HG03439 (cell line): ENCODE measurements at regions not wholly inside any gene's neighbourhood (a gene's known extent, or its start where the extent isn't known, plus 50 kb on each side); places are given as distances from the start of the nearest gene placed in this dataset.

Source experiments
- ATAC-seq: cut with Tn5 transposase; IDR thresholded peaks from one replicate; pipeline ENCODE4 v1.9.1; 2021; ENCODE audit warnings: mild to moderate bottlenecking, moderate library complexity; ENCODE audit not compliant: unreplicated experiment

- no peak for ATAC-seq
Observed at GRCh38 chr5:8048920-8049319, 180.0 kb downstream of the MTRR start.

- ATAC-seq = no peak
Observed at GRCh38 chr5:8050616-8051175, 181.7 kb downstream of the MTRR start.

GRCh38 chr5:8053270-8053669, 184.3 kb downstream of the MTRR start:
- no peak for ATAC-seq

- no peak for ATAC-seq
Observed at GRCh38 chr5:8057769-8058168, 188.8 kb downstream of the MTRR start.

- no peak for ATAC-seq
Observed at GRCh38 chr5:8058616-8059190, 189.8 kb downstream of the MTRR start.

- ATAC-seq = no peak
Observed at GRCh38 chr5:8059337-8059736, 190.4 kb downstream of the MTRR start.

GRCh38 chr5:8060235-8060952, 191.4 kb downstream of the MTRR start:
- no peak for ATAC-seq

GRCh38 chr5:8060953-8061429, 192.0 kb downstream of the MTRR start:
- ATAC-seq = no peak

- no peak for ATAC-seq
Observed at GRCh38 chr5:8062521-8062920, 193.6 kb downstream of the MTRR start.

GRCh38 chr5:8068078-8068477, 199.1 kb downstream of the MTRR start:
- ATAC-seq = no peak

- no peak for ATAC-seq
Observed at GRCh38 chr5:8070138-8070537, 201.2 kb downstream of the MTRR start.

GRCh38 chr5:8079056-8079455, 210.1 kb downstream of the MTRR start:
- ATAC-seq = no peak

- ATAC-seq = no peak
Observed at GRCh38 chr5:8081179-8081578, 212.2 kb downstream of the MTRR start.

- ATAC-seq = no peak
Observed at GRCh38 chr5:8093669-8094068, 224.7 kb downstream of the MTRR start.

GRCh38 chr5:8094304-8094703, 225.4 kb downstream of the MTRR start:
- no peak for ATAC-seq

- ATAC-seq = no peak
Observed at GRCh38 chr5:8097146-8097545, 228.2 kb downstream of the MTRR start.

- ATAC-seq = no peak
Observed at GRCh38 chr5:8098081-8098480, 229.1 kb downstream of the MTRR start.

- no peak for ATAC-seq
Observed at GRCh38 chr5:8102714-8103113, 233.8 kb downstream of the MTRR start.

GRCh38 chr5:8114597-8115266, 245.8 kb downstream of the MTRR start:
- no peak for ATAC-seq

- no peak for ATAC-seq
Observed at GRCh38 chr5:8123559-8123958, 254.6 kb downstream of the MTRR start.

GRCh38 chr5:8134609-8135008, 265.7 kb downstream of the MTRR start:
- no peak for ATAC-seq

GRCh38 chr5:8135742-8136141, 266.8 kb downstream of the MTRR start:
- no peak for ATAC-seq
